Ishikawa (cell line): ENCODE measurements at regions not wholly inside any gene's neighbourhood (a gene's known extent, or its start where the extent isn't known, plus 50 kb on each side); places are given as distances from the start of the nearest gene placed in this dataset.

ENCODE experiments used
- CEBPB ChIP-seq: IDR thresholded peaks from 2 replicates; pipeline ENCODE4 v1.6.1; 2012
- CREB1 ChIP-seq: IDR thresholded peaks from 2 replicates; pipeline ENCODE4 v1.6.1; 2012; ENCODE audit warnings: low read depth
- EP300 ChIP-seq: IDR thresholded peaks from 2 replicates; pipeline ENCODE4 v1.6.1; 2012; ENCODE audit warnings: borderline replicate concordance
- MAX ChIP-seq: IDR thresholded peaks from 2 replicates; pipeline ENCODE4 v1.6.1; 2012
- RAD21 ChIP-seq: IDR thresholded peaks from 2 replicates; pipeline ENCODE4 v1.6.1; 2012; ENCODE audit warnings: low read depth
- REST ChIP-seq: IDR thresholded peaks from 2 replicates; pipeline ENCODE4 v1.6.1; 2012; ENCODE audit warnings: low read depth, mild to moderate bottlenecking
- USF1 ChIP-seq: IDR thresholded peaks from 2 replicates; pipeline ENCODE4 v1.6.1; 2012
- YY1 ChIP-seq: IDR thresholded peaks from 2 replicates; pipeline ENCODE4 v1.6.1; 2012; ENCODE audit warnings: low read depth

- TF ChIP-seq CEBPB (no peak), CREB1 (no peak), USF1 (no peak), YY1 (no peak), MAX (no peak), RAD21 (no peak), REST (no peak), EP300 (no peak)
Measured at GRCh38 chr1:229140119-229140396, 130.9 kb upstream of the RAB4A start.
